Endometrium (tissue), 2 donors: ENCODE measurements at regions not wholly inside any gene's neighbourhood (a gene's known extent, or its start where the extent isn't known, plus 50 kb on each side); places are given as distances from the start of the nearest gene placed in this dataset.

ENCODE experiments used
- FAIRE-seq: peaks from 2 replicates; lab custom pipeline; 2012; peaks lifted over from hg19 to GRCh38; lab: Jason Lieb, UNC
- donor health status: control.
- donor health status: control.

- no peak for FAIRE-seq
These were observed 357.9 kb upstream of the DUSP10 start for GRCh38 chr1:222099746-222100145.

GRCh38 chr1:222098404-222098803 is 356.5 kb upstream of the DUSP10 start:
- FAIRE-seq, result no peak

GRCh38 chr1:222097588-222097987 is 355.7 kb upstream of the DUSP10 start:
- FAIRE-seq, result no peak

GRCh38 chr1:222096883-222097282 is 355.0 kb upstream of the DUSP10 start:
- FAIRE-seq, result no peak

- FAIRE-seq, result no peak
These were observed 354.5 kb upstream of the DUSP10 start for GRCh38 chr1:222096476-222096772.

GRCh38 chr1:222095606-222096475 is 354.0 kb upstream of the DUSP10 start:
- no peak for FAIRE-seq

- no peak for FAIRE-seq
These were observed 351.6 kb upstream of the DUSP10 start for GRCh38 chr1:222093518-222093917.

GRCh38 chr1:222090103-222090502 is 348.2 kb upstream of the DUSP10 start:
- no peak for FAIRE-seq

GRCh38 chr1:222087221-222087920 is 345.5 kb upstream of the DUSP10 start:
- no peak for FAIRE-seq

- no peak for FAIRE-seq
These were observed 343.1 kb upstream of the DUSP10 start for GRCh38 chr1:222084996-222085395.

GRCh38 chr1:222084048-222084447 is 342.2 kb upstream of the DUSP10 start:
- no peak for FAIRE-seq

- FAIRE-seq, result no peak
These were observed 340.0 kb upstream of the DUSP10 start for GRCh38 chr1:222081859-222082258.

GRCh38 chr1:222079566-222079965 is 337.7 kb upstream of the DUSP10 start:
- no peak for FAIRE-seq

GRCh38 chr1:222077206-222077605 is 335.3 kb upstream of the DUSP10 start:
- FAIRE-seq, result no peak

GRCh38 chr1:222074317-222074716 is 332.4 kb upstream of the DUSP10 start:
- FAIRE-seq, result no peak

GRCh38 chr1:222073307-222073995 is 331.6 kb upstream of the DUSP10 start:
- no peak for FAIRE-seq

GRCh38 chr1:222071387-222071786 is 329.5 kb upstream of the DUSP10 start:
- FAIRE-seq, result no peak

GRCh38 chr1:222068937-222069336 is 327.0 kb upstream of the DUSP10 start:
- FAIRE-seq, result no peak

GRCh38 chr1:222068101-222068500 is 326.2 kb upstream of the DUSP10 start:
- no peak for FAIRE-seq

GRCh38 chr1:222066539-222066938 is 324.6 kb upstream of the DUSP10 start:
- FAIRE-seq, result no peak

GRCh38 chr1:222065234-222065633 is 323.3 kb upstream of the DUSP10 start:
- FAIRE-seq, result no peak

GRCh38 chr1:222064388-222065211 is 322.7 kb upstream of the DUSP10 start:
- FAIRE-seq, result no peak
